NCI-H460 (cell line): ENCODE measurements at regions not wholly inside any gene's neighbourhood (a gene's known extent, or its start where the extent isn't known, plus 50 kb on each side); places are given as distances from the start of the nearest gene placed in this dataset.

Experiments used
- DNase-seq: peaks from one replicate; pipeline ENCODE4 v3.0.0-alpha.2; 2016; ENCODE audit warnings: low read depth; ENCODE audit errors: extremely low read depth

GRCh38 chr5:175056831-175057230 lies 332.4 kb downstream of the MSX2 start:
- DNase-seq: no peak

- DNase-seq: no peak
Observed at GRCh38 chr5:175054243-175054642, 329.9 kb downstream of the MSX2 start.

- no peak for DNase-seq
Observed at GRCh38 chr5:175052351-175052750, 328.0 kb downstream of the MSX2 start.

- no peak for DNase-seq
Observed at GRCh38 chr5:175047048-175047447, 322.7 kb downstream of the MSX2 start.

- no peak for DNase-seq
Observed at GRCh38 chr5:175045820-175046219, 321.4 kb downstream of the MSX2 start.

GRCh38 chr5:175037820-175038219 lies 313.4 kb downstream of the MSX2 start:
- DNase-seq: no peak

- DNase-seq: no peak
Observed at GRCh38 chr5:175035882-175036533, 311.6 kb downstream of the MSX2 start.

- DNase-seq: no peak
Observed at GRCh38 chr5:175034924-175035323, 310.5 kb downstream of the MSX2 start.

GRCh38 chr5:175032741-175033151 lies 308.4 kb downstream of the MSX2 start:
- DNase-seq: no peak

GRCh38 chr5:175032013-175032412 lies 307.6 kb downstream of the MSX2 start:
- DNase-seq: no peak

GRCh38 chr5:175027390-175027789 lies 303.0 kb downstream of the MSX2 start:
- no peak for DNase-seq

- no peak for DNase-seq
Observed at GRCh38 chr5:175025077-175025476, 300.7 kb downstream of the MSX2 start.

- no peak for DNase-seq
Observed at GRCh38 chr5:175021841-175022625, 297.7 kb downstream of the MSX2 start.

GRCh38 chr5:175021321-175021720 lies 296.9 kb downstream of the MSX2 start:
- no peak for DNase-seq

- DNase-seq: no peak
Observed at GRCh38 chr5:175015028-175015685, 290.8 kb downstream of the MSX2 start.

GRCh38 chr5:175013251-175013650 lies 288.9 kb downstream of the MSX2 start:
- no peak for DNase-seq

- no peak for DNase-seq
Observed at GRCh38 chr5:175012267-175012666, 287.9 kb downstream of the MSX2 start.

GRCh38 chr5:175003531-175003930 lies 279.1 kb downstream of the MSX2 start:
- DNase-seq: no peak

- no peak for DNase-seq
Observed at GRCh38 chr5:175001876-175002645, 277.7 kb downstream of the MSX2 start.

GRCh38 chr5:175001311-175001710 lies 276.9 kb downstream of the MSX2 start:
- DNase-seq: no peak

- DNase-seq: no peak
Observed at GRCh38 chr5:174999581-174999980, 275.2 kb downstream of the MSX2 start.
